VCaP (cell line): ENCODE measurements at regions not wholly inside any gene's neighbourhood (a gene's known extent, or its start where the extent isn't known, plus 50 kb on each side); places are given as distances from the start of the nearest gene placed in this dataset.

Source experiments
- H3K27ac ChIP-seq: fragments of 450-650 bp; 2 replicates; pipeline ENCODE4 v1.5.1; 2017
- CTCF ChIP-seq: fragments of 450-650 bp; conservative IDR thresholded peaks from 2 replicates; pipeline ENCODE4 v1.5.1; 2017; ENCODE audit warnings: mild to moderate bottlenecking, moderate library complexity

- no peak for TF ChIP-seq CTCF
- H3K27ac ChIP-seq = no peak overlapping the region
Measured at GRCh38 chr15:98528046-98528725, 120.2 kb upstream of the IGF1R start.

- H3K27ac ChIP-seq = no peak overlapping the region
- TF ChIP-seq CTCF = no peak
Measured at GRCh38 chr15:98529205-98530145, 118.9 kb upstream of the IGF1R start.

GRCh38 chr15:98530570-98530969 is 117.8 kb upstream of the IGF1R start:
- no peak for TF ChIP-seq CTCF
- H3K27ac ChIP-seq = no peak overlapping the region

GRCh38 chr15:98532063-98532462 is 116.3 kb upstream of the IGF1R start:
- TF ChIP-seq CTCF = no peak
- H3K27ac ChIP-seq = no peak overlapping the region

- TF ChIP-seq CTCF = no peak
- H3K27ac ChIP-seq = no peak overlapping the region
Measured at GRCh38 chr15:98536976-98537375, 111.4 kb upstream of the IGF1R start.

- no peak overlapping the region for H3K27ac ChIP-seq
- TF ChIP-seq CTCF = peak; percentile 51
Measured at GRCh38 chr15:98537516-98538060, 110.8 kb upstream of the IGF1R start.

GRCh38 chr15:98541519-98541918 is 106.8 kb upstream of the IGF1R start:
- no peak overlapping the region for H3K27ac ChIP-seq
- TF ChIP-seq CTCF = no peak
